NOMO-1 (cell line): ENCODE measurements at regions not wholly inside any gene's neighbourhood (a gene's known extent, or its start where the extent isn't known, plus 50 kb on each side); places are given as distances from the start of the nearest gene placed in this dataset.

Experiments used
- DNase-seq, 2 experiments: peaks; one replicate each; lab custom pipeline; 2025; ENCODE audit not compliant: unreplicated experiment in 2 of 2; lab: John Stamatoyannopoulos, UW

DNA sequence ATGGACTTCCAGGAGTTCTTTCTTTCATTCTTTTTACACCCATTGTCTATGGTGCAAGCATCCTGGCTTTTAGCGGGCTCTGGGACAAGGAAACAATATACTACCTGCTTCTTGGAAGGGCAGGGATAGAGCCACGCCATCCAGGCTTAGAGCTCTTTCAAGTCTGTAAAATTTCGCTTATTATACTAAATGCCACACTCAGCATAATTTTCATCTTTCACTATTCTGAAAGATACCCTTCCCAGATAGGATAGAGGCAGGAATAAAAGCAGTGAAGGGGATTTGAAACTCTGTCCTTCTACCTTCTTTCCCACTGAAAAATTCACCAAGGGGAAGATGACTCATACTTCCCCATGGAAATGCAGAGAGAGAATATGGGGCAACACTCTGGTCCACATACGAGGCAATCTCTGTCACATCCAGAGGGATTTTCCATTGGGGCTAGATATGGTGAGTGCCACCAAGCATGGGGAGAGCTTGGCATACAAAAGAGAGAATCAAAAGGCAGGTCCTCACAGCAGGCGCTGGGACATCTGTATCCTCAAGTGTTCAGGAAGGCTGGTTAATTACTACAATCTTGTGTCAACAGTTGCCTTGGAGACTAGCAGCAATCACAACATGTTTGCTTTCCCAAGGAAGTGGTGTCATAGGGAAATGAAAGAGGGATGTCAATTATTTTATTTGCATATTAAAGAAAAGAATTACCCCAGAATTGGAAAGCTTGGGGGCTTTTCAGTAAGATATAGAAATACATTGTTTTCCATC, 127.6 kb downstream of the TDRD15 start:
- DNase-seq: peak in 1 of 2 experiments; percentile 5

GRCh38 chr2:21253311-21254027, 129.7 kb downstream of the TDRD15 start:
- no peak for DNase-seq

- no peak for DNase-seq
Observed at GRCh38 chr2:21254170-21254965, 130.6 kb downstream of the TDRD15 start.

DNA sequence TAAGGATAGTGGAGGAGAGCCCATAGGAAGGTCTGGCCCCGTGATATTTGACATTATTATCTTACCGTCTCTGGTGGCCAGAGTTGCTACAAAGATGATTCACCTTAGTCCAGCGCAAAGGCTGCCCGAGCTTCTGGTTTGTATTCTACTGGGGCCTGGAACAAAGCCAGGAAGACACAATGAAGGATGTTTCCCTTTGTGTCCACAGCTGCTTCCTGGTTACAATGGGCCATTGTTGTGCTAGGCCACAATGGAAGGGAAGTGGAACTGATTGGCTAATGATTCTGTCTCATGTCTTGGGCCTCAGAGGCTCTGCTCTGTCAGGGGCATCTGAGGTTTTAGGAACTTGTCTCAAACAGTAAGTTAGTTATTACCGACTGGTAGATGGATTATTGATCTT, 132.2 kb downstream of the TDRD15 start:
- peak; percentile 92 to 98 for DNase-seq

GRCh38 chr2:21257621-21258020, 133.9 kb downstream of the TDRD15 start:
- DNase-seq: no peak

DNA sequence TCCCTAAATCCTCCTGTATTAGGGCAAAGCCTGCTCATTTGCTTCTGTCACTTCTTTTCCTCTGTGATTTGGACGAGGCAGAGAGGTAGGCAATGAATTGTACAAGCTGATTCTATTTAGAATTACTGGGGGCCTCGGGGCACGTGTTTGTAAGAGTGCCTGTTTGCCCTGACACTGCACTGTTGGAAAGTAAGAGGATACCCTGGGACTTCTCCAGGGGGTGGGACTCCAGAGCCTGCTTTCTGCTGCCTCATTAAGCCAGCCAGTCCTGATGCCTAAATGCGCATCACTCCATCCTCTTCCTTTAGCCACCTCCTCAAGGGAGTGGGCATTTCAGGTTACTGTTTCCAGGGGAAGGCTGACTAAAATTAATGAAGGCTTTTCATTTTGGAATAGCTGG, 134.3 kb downstream of the TDRD15 start:
- DNase-seq: no peak

DNA sequence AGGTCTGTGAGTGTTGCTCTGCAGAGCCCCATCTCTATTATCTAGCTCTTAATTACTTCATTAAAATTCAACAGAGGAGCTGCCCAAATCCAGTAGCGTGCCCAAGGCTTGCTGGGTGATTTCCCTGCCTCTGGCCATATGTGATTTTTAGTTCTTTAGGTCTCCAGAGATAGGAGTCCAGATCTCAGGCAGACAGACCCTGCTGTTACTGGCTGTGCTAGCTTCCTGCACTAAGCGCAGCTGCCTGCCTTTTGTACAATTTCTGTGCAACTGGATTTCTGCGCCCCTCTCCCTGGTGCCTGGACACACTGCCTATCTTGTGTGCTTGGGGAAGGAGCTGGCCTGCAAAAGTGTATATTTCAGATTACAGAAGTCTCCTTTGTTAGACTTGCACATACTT, 136.5 kb downstream of the TDRD15 start:
- DNase-seq: no peak

GRCh38 chr2:21261591-21261990, 137.8 kb downstream of the TDRD15 start:
- no peak for DNase-seq

GRCh38 chr2:21262426-21262940, 138.7 kb downstream of the TDRD15 start:
- DNase-seq: no peak

DNA sequence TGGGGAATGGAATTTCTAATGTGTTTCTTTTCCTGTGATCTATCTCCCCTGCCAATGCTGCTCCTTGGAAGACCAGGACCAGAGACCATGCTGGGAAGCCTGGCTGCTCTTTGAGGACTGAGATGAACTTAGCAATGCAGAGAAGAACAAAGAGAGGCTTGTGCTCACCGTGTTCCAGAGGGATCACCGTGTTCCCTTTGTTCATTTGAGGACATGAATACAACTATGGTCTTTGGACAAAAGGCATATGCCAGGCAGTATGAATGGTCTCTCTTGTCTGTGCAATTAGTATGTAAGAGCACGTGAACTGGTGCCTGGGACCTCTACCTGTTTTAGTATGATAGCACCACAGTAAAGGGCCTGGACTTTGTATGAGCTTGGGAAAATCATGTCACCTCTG, 139.9 kb downstream of the TDRD15 start:
- no peak for DNase-seq

GRCh38 chr2:21265752-21266151, 142.0 kb downstream of the TDRD15 start:
- no peak for DNase-seq

GRCh38 chr2:21267232-21267835, 143.6 kb downstream of the TDRD15 start:
- DNase-seq: no peak

GRCh38 chr2:21268197-21268877, 144.6 kb downstream of the TDRD15 start:
- no peak for DNase-seq

DNA sequence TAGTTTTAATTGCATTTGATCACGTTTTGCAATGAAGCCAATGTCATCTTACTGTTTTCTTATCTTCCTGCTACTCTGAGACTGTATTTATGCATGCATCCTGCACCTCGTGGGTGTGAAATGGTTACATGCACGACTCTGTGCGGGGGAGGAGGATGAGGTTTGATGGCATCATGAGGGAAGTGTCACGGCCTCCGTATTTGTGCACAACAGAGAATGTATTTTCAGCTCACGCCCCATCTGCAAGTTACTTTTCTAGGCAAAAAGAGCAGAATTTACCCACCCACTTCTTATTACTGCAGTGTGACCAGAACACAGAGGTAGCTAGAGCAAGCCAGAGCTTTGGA, 145.1 kb downstream of the TDRD15 start:
- DNase-seq: no peak

- DNase-seq: no peak
Observed at GRCh38 chr2:21269382-21269781, 145.6 kb downstream of the TDRD15 start.

- DNase-seq: no peak
Observed at GRCh38 chr2:21270083-21270491, 146.3 kb downstream of the TDRD15 start.

GRCh38 chr2:21270708-21271122, 146.9 kb downstream of the TDRD15 start:
- no peak for DNase-seq

DNA sequence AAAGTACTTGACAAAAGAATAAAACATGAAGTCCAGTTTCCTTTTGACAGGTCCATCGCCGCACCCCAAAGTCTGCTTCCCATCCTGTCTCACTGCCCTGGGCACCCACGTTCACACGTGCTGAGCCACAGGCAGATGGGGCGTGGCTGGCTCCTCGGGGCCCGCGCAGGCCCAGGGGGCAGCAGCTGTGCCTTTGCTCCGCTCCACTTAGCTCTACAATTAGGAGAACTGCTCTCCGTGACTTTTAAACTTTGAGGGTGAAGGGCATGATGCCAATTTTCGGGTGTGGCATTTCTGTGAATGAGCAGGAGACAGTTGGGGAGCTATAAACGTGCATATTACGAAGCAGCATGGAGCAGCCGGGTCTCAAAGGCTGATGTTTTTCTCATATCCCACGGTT, 152.4 kb downstream of the TDRD15 start:
- no peak for DNase-seq

DNA sequence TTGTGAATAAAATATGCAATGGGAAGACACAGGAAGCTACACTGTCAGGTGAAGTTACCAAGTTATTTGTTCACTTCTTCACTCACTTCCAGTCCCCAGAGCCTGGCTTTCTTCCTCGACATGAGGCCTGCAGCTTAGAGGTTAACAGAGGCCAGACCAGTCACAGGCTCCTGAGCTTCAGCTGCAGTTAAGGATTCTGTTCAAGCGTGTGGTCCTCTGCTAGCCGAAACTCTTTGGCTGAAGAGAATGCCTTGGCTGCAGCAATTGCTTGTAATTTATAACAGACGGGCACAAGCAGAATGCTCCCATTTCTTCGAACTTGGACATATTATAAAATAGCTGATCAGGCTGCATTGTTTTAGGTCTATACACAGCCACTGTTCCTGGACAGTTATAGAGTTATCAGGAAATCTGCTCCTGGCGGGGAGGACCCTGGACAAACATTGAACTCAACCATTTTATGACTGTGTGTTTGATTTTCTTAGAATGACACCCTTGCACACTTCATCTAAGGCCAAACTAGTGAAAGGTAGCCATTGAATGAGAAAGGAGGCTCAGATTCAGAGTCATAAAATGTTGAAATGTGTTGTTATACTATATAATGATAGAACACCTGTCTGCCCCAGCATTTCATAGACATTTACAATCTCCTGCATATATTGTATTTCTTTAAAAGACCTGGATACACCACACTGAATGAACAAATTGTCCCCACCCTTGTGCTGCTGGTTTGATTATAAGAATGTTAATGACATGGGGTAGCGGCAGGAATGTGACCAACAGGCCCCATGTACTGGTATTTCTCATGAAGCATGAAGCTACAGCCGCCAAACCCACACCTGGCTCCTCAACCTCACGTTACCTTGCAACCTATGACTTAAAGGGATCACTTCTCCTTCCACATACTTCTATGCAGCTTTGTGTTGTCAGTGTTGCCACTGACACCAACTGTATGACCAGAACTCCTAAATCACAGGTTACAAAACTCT, 153.6 kb downstream of the TDRD15 start:
- no peak for DNase-seq
